GM23338 (cell line): ENCODE measurements at regions not wholly inside any gene's neighbourhood (a gene's known extent, or its start where the extent isn't known, plus 50 kb on each side); places are given as distances from the start of the nearest gene placed in this dataset.
"Not testable (repeated sequence)": the region's sequence is repeated elsewhere in the genome, so short reads cannot be mapped to it uniquely, and the experiment has no call there.

Source experiments
- ATAC-seq: fragments of 200-7000 bp; cut with Tn5 transposase; 3 replicates; pipeline ENCODE4 v1.9.1; 2020
- DNase-seq: peaks from one replicate; pipeline ENCODE4 v3.0.0-alpha.2; 2015; ENCODE audit warnings: low spot score
- H2AFZ ChIP-seq: fragments of 200-600 bp; sonication (generic); 2 replicates; pipeline ENCODE4 v1.8.0; 2016; ENCODE audit warnings: antibody characterized with exemption, mild to moderate bottlenecking, moderate library complexity
- H3F3A ChIP-seq: fragments of 200-600 bp; sonication (generic); replicated peaks from 2 replicates; pipeline ENCODE4 v1.8.0; 2017; ENCODE audit warnings: antibody characterized with exemption, mixed run types, low read depth
- H3K27ac ChIP-seq: fragments of 200-600 bp; sonication (generic); 2 replicates; pipeline ENCODE4 v1.6.1; 2016; ENCODE audit warnings: low read depth
- H3K27me3 ChIP-seq: fragments of 200-600 bp; sonication (generic); 2 replicates; pipeline ENCODE4 v1.8.0; 2016; ENCODE audit warnings: mild to moderate bottlenecking, mixed run types, moderate library complexity; ENCODE audit not compliant: insufficient read depth
- H3K36me3 ChIP-seq: fragments of 200-600 bp; sonication (generic); 2 replicates; pipeline ENCODE4 v1.8.0; 2016; ENCODE audit warnings: mild to moderate bottlenecking; ENCODE audit not compliant: insufficient read depth
- H3K4me1 ChIP-seq: fragments of 200-600 bp; sonication (generic); 2 replicates; pipeline ENCODE4 v1.8.0; 2016; ENCODE audit warnings: mild to moderate bottlenecking, moderate library complexity; ENCODE audit not compliant: insufficient read depth
- H3K4me2 ChIP-seq: fragments of 200-600 bp; sonication (generic); 2 replicates; pipeline ENCODE4 v1.7.1; 2017; ENCODE audit warnings: mixed run types
- H3K4me3 ChIP-seq: fragments of 200-600 bp; sonication (generic); 2 replicates; pipeline ENCODE4 v1.6.1; 2016; ENCODE audit warnings: mixed run types
- H3K79me2 ChIP-seq: fragments of 200-600 bp; sonication (generic); replicated peaks from 2 replicates; pipeline ENCODE4 v1.8.0; 2017; ENCODE audit warnings: mild to moderate bottlenecking; ENCODE audit not compliant: insufficient read depth
- H3K9me2 ChIP-seq: fragments of 200-600 bp; sonication (generic); 2 replicates; pipeline ENCODE4 v1.8.0; 2017; ENCODE audit not compliant: insufficient read depth
- H4K20me1 ChIP-seq: fragments of 200-600 bp; sonication (generic); replicated peaks from 2 replicates; pipeline ENCODE4 v1.8.0; 2017; ENCODE audit warnings: mild to moderate bottlenecking; ENCODE audit not compliant: insufficient read depth
- H3K27ac Mint-ChIP-seq: 2 replicates; pipeline ENCODE4 v1.8.0; 2020; ENCODE audit warnings: inconsistent platforms, mild to moderate bottlenecking, moderate library complexity, mixed read lengths
- H3K27me3 Mint-ChIP-seq: 3 replicates; pipeline ENCODE4 v1.8.0; 2022; ENCODE audit warnings: low read depth, mild to moderate bottlenecking, moderate library complexity, mixed read lengths, inconsistent platforms; ENCODE audit not compliant: insufficient read depth, poor library complexity
- H3K36me3 Mint-ChIP-seq: 3 replicates; pipeline ENCODE4 v1.8.0; 2021; ENCODE audit warnings: low read depth, mild to moderate bottlenecking, inconsistent platforms, moderate library complexity, mixed read lengths
- H3K4me1 Mint-ChIP-seq: 3 replicates; pipeline ENCODE4 v1.8.0; 2020; ENCODE audit warnings: mild to moderate bottlenecking, inconsistent platforms, mixed read lengths
- H3K4me3 Mint-ChIP-seq: 3 replicates; pipeline ENCODE4 v1.8.0; 2021; ENCODE audit warnings: moderate library complexity, mild to moderate bottlenecking, inconsistent platforms, mixed read lengths
- H3K9me3 Mint-ChIP-seq: 3 replicates; pipeline ENCODE4 v1.8.0; 2020; ENCODE audit warnings: moderate library complexity, mild to moderate bottlenecking, inconsistent platforms, mixed read lengths
- CREB1 ChIP-seq: fragments of 250-450 bp; sonication (Bioruptor Pico); IDR thresholded peaks from 2 replicates; pipeline ENCODE4 v1.5.0; 2020; ENCODE audit warnings: low read depth, mild to moderate bottlenecking, moderate library complexity
- ETS1 ChIP-seq: IDR thresholded peaks from 2 replicates; pipeline ENCODE4 v1.6.1; 2016; ENCODE audit warnings: antibody characterized with exemption
- EZH2 ChIP-seq: fragments of 200-600 bp; sonication (generic); IDR thresholded peaks from one replicate; pipeline ENCODE4 v1.8.0; 2017; ENCODE audit warnings: antibody characterized with exemption, mild to moderate bottlenecking, low read depth; ENCODE audit not compliant: unreplicated experiment
- EZH2phosphoT487 ChIP-seq: fragments of 200-600 bp; sonication (generic); IDR thresholded peaks from one replicate; pipeline ENCODE4 v1.8.1; 2018; ENCODE audit warnings: antibody characterized with exemption; ENCODE audit not compliant: unreplicated experiment
- JUNB ChIP-seq: IDR thresholded peaks from one replicate; pipeline ENCODE4 v1.6.1; 2016; ENCODE audit warnings: antibody characterized with exemption; ENCODE audit not compliant: unreplicated experiment
- NANOG ChIP-seq: IDR thresholded peaks from 2 replicates; pipeline ENCODE4 v1.6.1; 2016; ENCODE audit warnings: antibody characterized with exemption, borderline replicate concordance
- POLR2AphosphoS5 ChIP-seq: IDR thresholded peaks from 2 replicates; pipeline ENCODE4 v1.6.1; 2016; ENCODE audit warnings: antibody characterized with exemption, low read depth
- REST ChIP-seq: IDR thresholded peaks from one replicate; pipeline ENCODE4 v1.6.1; 2018; ENCODE audit warnings: antibody characterized with exemption; ENCODE audit not compliant: unreplicated experiment
- ZNF114 ChIP-seq: fragments of 250-450 bp; sonication (Bioruptor Pico); IDR thresholded peaks from 2 replicates; pipeline ENCODE4 v1.5.0; 2020; ENCODE audit warnings: mild to moderate bottlenecking, moderate library complexity
- ZNF331 ChIP-seq: fragments of 250-450 bp; sonication (Bioruptor Pico); IDR thresholded peaks from 2 replicates; pipeline ENCODE4 v1.5.0; 2020; ENCODE audit warnings: low read depth, mild to moderate bottlenecking, moderate library complexity
- TF ChIP-seq, protein P1 (sequence below), 2 experiments: fragments of 200-600 bp in 1 of 2; sonication (generic) in 1 of 2; conservative IDR thresholded peaks; 2 replicates each; pipeline versions ENCODE4 v1.5.1 to v1.6.1; 2016 to 2017; ENCODE audit warnings: antibody characterized with exemption in 2 of 2, low read depth in 2 of 2, mild to moderate bottlenecking in 2 of 2, moderate library complexity in 1 of 2

- H3K9me3 Mint-ChIP-seq: peaks cover 47% of the 10 kb centered on the region
Observed at GRCh38 chr3:14029390-14029995, 95.2 kb downstream of the CHCHD4 start.

DNA sequence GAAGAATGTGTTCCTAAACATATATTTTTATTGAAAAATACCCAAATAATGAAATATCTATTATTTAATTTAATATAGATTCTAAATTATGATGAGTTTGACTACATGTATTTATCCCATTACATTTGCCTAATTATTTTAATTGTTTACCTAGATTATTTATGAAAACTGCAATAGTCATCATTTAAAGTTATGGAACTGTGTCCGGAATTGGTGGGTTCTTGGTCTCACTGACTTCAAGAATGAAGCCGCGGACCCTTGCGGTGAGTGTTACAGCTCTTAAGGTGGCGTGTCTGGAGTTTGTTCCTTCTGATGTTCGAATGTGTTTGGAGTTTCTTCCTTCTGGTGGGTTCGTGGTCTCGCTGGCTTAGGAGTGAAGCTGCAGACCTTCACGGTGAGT is 96.5 kb downstream of the CHCHD4 start:
- Mint-ChIP-seq H3K9me3 (peaks cover 55% of the 10 kb centered on the region), H3K4me1 (peaks cover 14% of the 10 kb centered on the region; the same call in 2 of the 3 replicates), H3K36me3 (peaks cover 15% of the 10 kb centered on the region)
- H4K20me1 ChIP-seq, H3K79me2 ChIP-seq, DNase-seq, H3K27ac Mint-ChIP-seq, H3K27me3 ChIP-seq, H3F3A ChIP-seq, H3K27ac ChIP-seq, H3K27me3 Mint-ChIP-seq, H3K4me3 Mint-ChIP-seq, H3K4me3 ChIP-seq, ATAC-seq, H3K4me2 ChIP-seq, H3K9me2 ChIP-seq, H2AFZ ChIP-seq: not testable (repeated sequence)
- peaks cover 14% of the 10 kb centered on the region for H3K4me1 ChIP-seq
- H3K36me3 ChIP-seq: peaks cover 15% of the 10 kb centered on the region

More at GRCh38 chr3:14029390-14029995, 95.2 kb downstream of the CHCHD4 start:
- not testable (repeated sequence) for H3F3A ChIP-seq, DNase-seq, H3K27me3 ChIP-seq, H3K79me2 ChIP-seq, H3K4me2 ChIP-seq, H3K4me3 ChIP-seq, H2AFZ ChIP-seq, H3K4me3 Mint-ChIP-seq, H3K27ac ChIP-seq, H3K27ac Mint-ChIP-seq, H4K20me1 ChIP-seq, ATAC-seq, H3K27me3 Mint-ChIP-seq
- peaks cover 14% of the 10 kb centered on the region; the same call in 2 of the 3 replicates for H3K4me1 Mint-ChIP-seq
- Histone ChIP-seq H3K36me3 (peaks cover 15% of the 10 kb centered on the region), H3K4me1 (peaks cover 14% of the 10 kb centered on the region), H3K9me2 (peaks cover 11% of the 10 kb centered on the region; the same call in 1 of the 2 replicates)
- peaks cover 12% of the 10 kb centered on the region for H3K36me3 Mint-ChIP-seq

DNA sequence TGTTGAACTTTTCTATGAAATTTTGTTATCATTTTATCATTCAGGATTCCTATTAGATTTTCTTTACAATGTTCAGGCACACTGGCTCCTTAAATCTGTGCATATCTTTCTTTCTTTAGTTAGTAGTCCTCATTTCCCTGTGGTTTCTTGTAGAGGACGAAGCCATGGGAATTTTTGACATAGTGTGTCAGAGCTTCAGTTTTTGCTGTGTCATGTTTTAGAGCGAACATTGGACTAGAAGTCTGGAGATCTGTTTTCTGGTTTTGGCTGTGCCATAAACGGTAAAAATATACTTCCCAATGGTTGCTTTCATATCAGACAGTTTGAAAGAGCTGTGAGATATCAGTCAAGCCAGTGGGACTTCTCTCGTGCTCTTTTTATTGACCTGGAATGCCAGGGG is 105.2 kb downstream of the CHCHD4 start:
- no peak overlapping the region for H2AFZ ChIP-seq
- ATAC-seq (no peak), DNase-seq (no peak)
- H3K79me2 ChIP-seq: no peaks in the 10 kb centered on the region
- no peaks in the 10 kb centered on the region for H3K36me3 ChIP-seq
- no peaks in the 10 kb centered on the region for H3K4me1 ChIP-seq
- H4K20me1 ChIP-seq: no peaks in the 10 kb centered on the region
- no peaks in the 10 kb centered on the region for H3F3A ChIP-seq
- Mint-ChIP-seq H3K9me3 (peaks cover 63% of the 10 kb centered on the region), H3K4me1 (no peaks in the 10 kb centered on the region), H3K36me3 (peaks cover 4% of the 10 kb centered on the region; the same call in 1 of the 3 replicates), H3K27ac (no peak overlapping the region), H3K4me3 (no peak overlapping the region), H3K27me3 (peaks cover 1% of the 10 kb centered on the region)
- H3K27ac ChIP-seq: no peak overlapping the region
- no peaks in the 10 kb centered on the region for H3K27me3 ChIP-seq
- no peak overlapping the region for H3K4me2 ChIP-seq
- no peaks in the 10 kb centered on the region for H3K9me2 ChIP-seq
- no peak overlapping the region for H3K4me3 ChIP-seq
- TF ChIP-seq ZNF331 (CRISPR knock-in tag) (no peak), EZH2 (no peak), ETS1 (no peak), POLR2AphosphoS5 (no peak), CREB1 (CRISPR knock-in tag) (no peak), REST (no peak), NANOG (no peak), JUNB (no peak), ZNF114 (CRISPR knock-in tag) (no peak), EZH2phosphoT487 (no peak)
- TF ChIP-seq, protein P1, sequence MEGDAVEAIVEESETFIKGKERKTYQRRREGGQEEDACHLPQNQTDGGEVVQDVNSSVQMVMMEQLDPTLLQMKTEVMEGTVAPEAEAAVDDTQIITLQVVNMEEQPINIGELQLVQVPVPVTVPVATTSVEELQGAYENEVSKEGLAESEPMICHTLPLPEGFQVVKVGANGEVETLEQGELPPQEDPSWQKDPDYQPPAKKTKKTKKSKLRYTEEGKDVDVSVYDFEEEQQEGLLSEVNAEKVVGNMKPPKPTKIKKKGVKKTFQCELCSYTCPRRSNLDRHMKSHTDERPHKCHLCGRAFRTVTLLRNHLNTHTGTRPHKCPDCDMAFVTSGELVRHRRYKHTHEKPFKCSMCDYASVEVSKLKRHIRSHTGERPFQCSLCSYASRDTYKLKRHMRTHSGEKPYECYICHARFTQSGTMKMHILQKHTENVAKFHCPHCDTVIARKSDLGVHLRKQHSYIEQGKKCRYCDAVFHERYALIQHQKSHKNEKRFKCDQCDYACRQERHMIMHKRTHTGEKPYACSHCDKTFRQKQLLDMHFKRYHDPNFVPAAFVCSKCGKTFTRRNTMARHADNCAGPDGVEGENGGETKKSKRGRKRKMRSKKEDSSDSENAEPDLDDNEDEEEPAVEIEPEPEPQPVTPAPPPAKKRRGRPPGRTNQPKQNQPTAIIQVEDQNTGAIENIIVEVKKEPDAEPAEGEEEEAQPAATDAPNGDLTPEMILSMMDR (conservative IDR thresholded peaks at IDR 0.05; ENCODE audit: low read depth in 2 of 2): no peak
